C4-2B (cell line): ENCODE measurements at regions not wholly inside any gene's neighbourhood (a gene's known extent, or its start where the extent isn't known, plus 50 kb on each side); places are given as distances from the start of the nearest gene placed in this dataset.

Source experiments
- CTCF ChIP-seq: fragments of 450-650 bp; conservative IDR thresholded peaks from 2 replicates; pipeline ENCODE4 v1.5.1; 2017; ENCODE audit warnings: mild to moderate bottlenecking
- ZFX ChIP-seq: fragments of 450-650 bp; IDR thresholded peaks from 2 replicates; pipeline ENCODE4 v1.6.1; 2017

- TF ChIP-seq CTCF (no peak), ZFX (no peak)
Measured at GRCh38 chr3:161852744-161853143, 356.1 kb downstream of the OTOL1 start.
